Stomach (tissue), 8 donors: ENCODE measurements at regions not wholly inside any gene's neighbourhood (a gene's known extent, or its start where the extent isn't known, plus 50 kb on each side); places are given as distances from the start of the nearest gene placed in this dataset.

Experiments used
- DNase-seq, 2 donors: peaks; one replicate each; pipeline versions ENCODE4 v3.0.0 to v3.0.0-alpha.2; 2013 to 2019
- H3K27ac ChIP-seq, 5 donors: fragments of 200-600 bp in 4 of 5; sonication (generic) in 4 of 5; one replicate each; pipeline ENCODE4 v1.5.1; 2013 to 2019; ENCODE audit warnings: mild to moderate bottlenecking in 1 of 5, moderate library complexity in 1 of 5
- H3K27me3 ChIP-seq, 3 donors: fragments of 200-600 bp; sonication (generic); one replicate each; pipeline ENCODE4 v1.5.1; 2017 to 2019; ENCODE audit warnings: mixed run types in 1 of 3
- H3K36me3 ChIP-seq, 4 donors: fragments of 200-600 bp; sonication (generic); 1 replicate in 3 of 4; 2 replicates in 1 of 4; pipeline ENCODE4 v1.5.1; 2016 to 2019
- H3K4me1 ChIP-seq, 4 donors: fragments of 200-600 bp; sonication (generic); one replicate each; pipeline ENCODE4 v1.5.1; 2016 to 2019
- H3K4me3 ChIP-seq, 4 donors: fragments of 200-600 bp; sonication (generic) in 3 of 4; one replicate each; pipeline ENCODE4 v1.5.1; 2016 to 2019; ENCODE audit warnings: mild to moderate bottlenecking in 1 of 4
- H3K9me3 ChIP-seq, 4 donors: fragments of 200-600 bp; sonication (generic); one replicate each; pipeline ENCODE4 v1.5.1; 2016 to 2019
- CTCF ChIP-seq, 7 experiments: fragments of 450-650 bp in 4 of 7; fragments of 200-600 bp in 3 of 7; sonication (generic) in 3 of 7; IDR thresholded peaks; one replicate each; pipeline ENCODE4 v1.5.1; 2016 to 2019; ENCODE audit warnings: antibody characterized with exemption in 7 of 7, control low read depth in 2 of 7, mild to moderate bottlenecking in 1 of 7
- EP300 ChIP-seq: sonication (generic); formaldehyde crosslinking; IDR thresholded peaks from one replicate; pipeline ENCODE4 v1.6.1; 2017; ENCODE audit warnings: antibody characterized with exemption
- POLR2A ChIP-seq, 4 donors: fragments of 450-650 bp; IDR thresholded peaks; one replicate each; pipeline ENCODE4 v1.6.1; 2016; ENCODE audit warnings: antibody characterized with exemption in 4 of 4, control low read depth in 2 of 4, mild to moderate bottlenecking in 1 of 4, moderate library complexity in 1 of 4
- POLR2AphosphoS5 ChIP-seq, 3 donors: sonication (generic); formaldehyde crosslinking; IDR thresholded peaks; one replicate each; pipeline ENCODE4 v1.6.1; 2016; ENCODE audit warnings: antibody characterized with exemption in 3 of 3
- WGBS, 5 donors: extraction: QIAGEN DNeasy Blood & Tissue Kit in 3 of 5; methylation state at CpG; one replicate each; pipeline versions ENCODE4 v1.1.5 to v1.1.7; 2013 to 2018; 5-methylcytosine and 5-hydroxymethylcytosine counted together
- intact Hi-C: fragments of 100-400 bp; cut with DNase I; formaldehyde crosslinking; loops from one replicate; pipeline ENCODE4 v1.15.1; 2023; ENCODE audit warnings: low total_unique reads
- donor health status: healthy with polysubstance abuse.
- donor health status: Bipolar disorder and iron deficiency.
- donor health status: healthy.

GRCh38 chr9:17894501-17895160 lies 315.8 kb downstream of the SH3GL2 start:
- Histone ChIP-seq H3K4me3 (no peak overlapping the region), H3K4me1 (peaks cover 0 to 11% (median 2%) of the 10 kb centered on the region in 4 donors), H3K9me3 (no peaks in the 10 kb centered on the region), H3K36me3 (no peaks in the 10 kb centered on the region), H3K27ac (no peak overlapping the region), H3K27me3 (no peaks in the 10 kb centered on the region)
- DNase-seq, result no peak
- WGBS, 5 donors, result 29 to 38% (median 29%) methylated on average over 4 of the region's 4 CpGs
- intact Hi-C loops, result no loop called here
- TF ChIP-seq POLR2AphosphoS5 (IDR thresholded peaks at IDR 0.05), result no peak
- no peak for TF ChIP-seq EP300

- no peak overlapping the region for H3K27ac ChIP-seq
- intact Hi-C loops, result no loop called here
- no peaks in the 10 kb centered on the region for H3K9me3 ChIP-seq
- H3K36me3 ChIP-seq, result no peaks in the 10 kb centered on the region
- H3K4me3 ChIP-seq, result no peak overlapping the region
- WGBS, 5 donors, result 64 to 74% (median 70%) methylated on average over 7 of the region's 7 CpGs
- TF ChIP-seq POLR2AphosphoS5 (IDR thresholded peaks at IDR 0.05), result no peak
- TF ChIP-seq EP300, result no peak
- TF ChIP-seq POLR2A (IDR thresholded peaks at IDR 0.05), result no peak
- no peak for TF ChIP-seq CTCF (IDR thresholded peaks at IDR 0.05)
- H3K27me3 ChIP-seq, result peaks cover 0 to 18% (median 8%) of the 10 kb centered on the region in 3 donors
- H3K4me1 ChIP-seq, result peaks cover 2 to 12% (median 6%) of the 10 kb centered on the region in 4 donors
- peak in 1 of 2 donors; percentile 3 for DNase-seq
These were observed 321.7 kb downstream of the SH3GL2 start for GRCh38 chr9:17900606-17901005.

GRCh38 chr9:17905366-17905765 lies 326.5 kb downstream of the SH3GL2 start:
- peaks cover 5 to 28% (median 24%) of the 10 kb centered on the region in 4 donors for H3K4me1 ChIP-seq
- 20 to 34% (median 27%) methylated on average over 9 of the region's 9 CpGs for WGBS, 5 donors
- H3K36me3 ChIP-seq, result no peaks in the 10 kb centered on the region
- peak in 1 of 2 donors; percentile 45 for DNase-seq
- peak overlapping the region in 3 of 4 donors; percentile 42 to 64 (median 54) for H3K4me3 ChIP-seq
- intact Hi-C loops, result no loop called here
- no peaks in the 10 kb centered on the region for H3K9me3 ChIP-seq
- no peak overlapping the region for H3K27ac ChIP-seq
- H3K27me3 ChIP-seq, result peaks cover 6 to 42% (median 33%) of the 10 kb centered on the region in 3 donors
- no peak for TF ChIP-seq POLR2A (IDR thresholded peaks at IDR 0.05)
- TF ChIP-seq EP300, result no peak
- TF ChIP-seq CTCF (IDR thresholded peaks at IDR 0.05), result no peak
- no peak for TF ChIP-seq POLR2AphosphoS5 (IDR thresholded peaks at IDR 0.05)

DNA sequence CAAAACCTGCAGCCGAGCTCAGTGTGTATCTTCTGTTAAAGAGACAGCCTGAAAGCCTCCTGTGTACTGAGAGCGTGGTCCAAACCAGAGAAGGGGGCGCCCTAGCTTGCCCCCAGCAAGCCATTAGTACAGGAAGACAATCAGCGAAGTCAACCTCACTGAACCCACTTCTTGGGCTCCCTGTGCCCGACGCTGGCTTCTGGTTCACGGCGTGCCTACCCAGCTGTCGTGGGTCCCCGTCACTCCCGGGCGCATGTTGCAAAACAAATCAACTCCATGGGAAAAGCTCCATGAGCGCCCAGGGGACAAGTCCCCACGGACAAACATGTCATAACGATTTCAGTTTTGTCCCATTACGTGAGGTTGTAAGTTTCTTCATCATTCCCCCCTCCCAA lies 326.9 kb downstream of the SH3GL2 start:
- DNase-seq, result peak in 1 of 2 donors; percentile 33
- Histone ChIP-seq H3K4me1 (peaks cover 5 to 28% (median 24%) of the 10 kb centered on the region in 4 donors), H3K27me3 (peaks cover 6 to 42% (median 33%) of the 10 kb centered on the region in 3 donors), H3K36me3 (no peaks in the 10 kb centered on the region), H3K4me3 (peak overlapping the region; percentile 42 to 64 (median 54)), H3K27ac (peak overlapping the region in 3 of 5 donors; percentile 42 to 51 (median 47)), H3K9me3 (no peaks in the 10 kb centered on the region)
- no peak for TF ChIP-seq POLR2A (IDR thresholded peaks at IDR 0.05)
- intact Hi-C loops, result no loop called here
- WGBS, 5 donors, result 0 to 3% (median 2%) methylated on average over 11 to 16 of the region's 16 CpGs

- Histone ChIP-seq H3K36me3 (no peaks in the 10 kb centered on the region), H3K27ac (peak overlapping the region in 3 of 5 donors; percentile 42 to 76 (median 47)), H3K4me1 (peaks cover 5 to 28% (median 24%) of the 10 kb centered on the region in 4 donors), H3K4me3 (peak overlapping the region; percentile 42 to 64 (median 54)), H3K9me3 (no peaks in the 10 kb centered on the region), H3K27me3 (peaks cover 6 to 42% (median 33%) of the 10 kb centered on the region in 3 donors)
- 0 to 5% (median 2%) methylated on average over 40 to 56 of the region's 56 CpGs for WGBS, 5 donors
- DNase-seq, result peak; percentile 44 to 74
- TF ChIP-seq CTCF (IDR thresholded peaks at IDR 0.05), result no peak
- TF ChIP-seq EP300, result no peak
- TF ChIP-seq POLR2A (IDR thresholded peaks at IDR 0.05), result no peak
- TF ChIP-seq POLR2AphosphoS5 (IDR thresholded peaks at IDR 0.05), result no peak
- intact Hi-C loops, result no loop called here
These were observed 327.4 kb downstream of the SH3GL2 start for GRCh38 chr9:17906176-17906840.
